RWPE2 (cell line): ENCODE measurements at regions not wholly inside any gene's neighbourhood (a gene's known extent, or its start where the extent isn't known, plus 50 kb on each side); places are given as distances from the start of the nearest gene placed in this dataset.

Experiments used
- ATAC-seq: fragments of 200-7000 bp; cut with Tn5 transposase; 3 replicates; pipeline ENCODE4 v1.9.1; 2021; ENCODE audit warnings: low read depth
- DNase-seq: peaks from one replicate; pipeline ENCODE4 v3.0.0-alpha.2; 2020; ENCODE audit warnings: low spot score
- H3K27ac ChIP-seq: fragments of 450-650 bp; 2 replicates; pipeline ENCODE4 v1.5.1; 2017; ENCODE audit warnings: mild to moderate bottlenecking; ENCODE audit not compliant: poor library complexity, severe bottlenecking
- H3K27me3 ChIP-seq: fragments of 250-450 bp; sonication (Bioruptor Pico); 2 replicates; pipeline ENCODE4 v1.5.1; 2021; ENCODE audit warnings: mild to moderate bottlenecking, moderate library complexity; ENCODE audit not compliant: insufficient read depth, poor library complexity, severe bottlenecking
- H3K36me3 ChIP-seq: fragments of 250-450 bp; sonication (Bioruptor Pico); 2 replicates; pipeline ENCODE4 v1.5.1; 2020; ENCODE audit warnings: low read depth, mild to moderate bottlenecking, moderate library complexity
- H3K4me1 ChIP-seq: fragments of 250-450 bp; sonication (Bioruptor Pico); 2 replicates; pipeline ENCODE4 v1.5.1; 2021; ENCODE audit warnings: mild to moderate bottlenecking, moderate library complexity; ENCODE audit not compliant: insufficient read depth, poor library complexity, severe bottlenecking
- H3K4me3 ChIP-seq: fragments of 250-450 bp; sonication (Bioruptor Pico); 2 replicates; pipeline ENCODE4 v1.5.1; 2021; ENCODE audit warnings: mild to moderate bottlenecking, moderate library complexity; ENCODE audit not compliant: severe bottlenecking
- H3K9me3 ChIP-seq: fragments of 250-450 bp; sonication (Bioruptor Pico); 2 replicates; pipeline ENCODE4 v1.5.1; 2021; ENCODE audit warnings: mild to moderate bottlenecking, moderate library complexity; ENCODE audit not compliant: severe bottlenecking
- CTCF ChIP-seq: fragments of 450-650 bp; IDR thresholded peaks from one replicate; pipeline ENCODE4 v1.5.1; 2017; ENCODE audit warnings: mild to moderate bottlenecking, moderate library complexity; ENCODE audit not compliant: poor library complexity, severe bottlenecking

DNA sequence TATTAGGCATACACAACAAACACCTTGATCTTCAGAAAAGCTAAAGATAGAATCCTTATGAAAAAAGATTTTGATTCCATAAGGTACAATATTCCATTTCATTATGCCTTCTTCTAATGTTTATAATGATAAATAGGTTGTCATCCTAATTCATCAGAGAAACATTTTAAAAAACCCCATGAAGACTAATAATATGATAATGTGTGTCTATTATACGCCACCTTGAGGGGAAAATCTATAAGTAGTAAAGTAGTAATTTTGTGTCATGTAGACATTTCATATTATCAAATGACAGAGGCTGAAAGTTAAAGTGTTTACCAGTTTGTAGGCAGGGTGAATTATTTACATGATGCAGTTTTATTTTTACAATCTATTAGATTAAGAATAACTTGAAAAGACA is 524.3 kb downstream of the GBE1 start:
- Histone ChIP-seq H3K27me3 (no peaks in the 10 kb centered on the region), H3K9me3 (no peaks in the 10 kb centered on the region), H3K27ac (no peak overlapping the region), H3K4me3 (no peak overlapping the region), H3K4me1 (no peaks in the 10 kb centered on the region), H3K36me3 (no peaks in the 10 kb centered on the region)
- DNase-seq (no peak), ATAC-seq (no peak)
- TF ChIP-seq CTCF: peak; percentile 21

- no peak overlapping the region for H3K4me3 ChIP-seq
- peaks cover 11% of the 10 kb centered on the region for H3K27me3 ChIP-seq
- peaks cover 10% of the 10 kb centered on the region for H3K4me1 ChIP-seq
- ATAC-seq: peak; percentile 64; the same call in 1 of the 3 replicates
- no peaks in the 10 kb centered on the region for H3K36me3 ChIP-seq
- H3K27ac ChIP-seq: no peak overlapping the region
- no peaks in the 10 kb centered on the region for H3K9me3 ChIP-seq
- DNase-seq: no peak
- peak; percentile 65 for TF ChIP-seq CTCF
Observed at GRCh38 chr3:81218023-81218422, 543.4 kb downstream of the GBE1 start.

- Histone ChIP-seq H3K4me1 (peaks cover 10% of the 10 kb centered on the region), H3K27ac (no peak overlapping the region), H3K27me3 (peaks cover 11% of the 10 kb centered on the region), H3K9me3 (no peaks in the 10 kb centered on the region), H3K4me3 (no peak overlapping the region), H3K36me3 (no peaks in the 10 kb centered on the region)
- ATAC-seq (no peak), DNase-seq (no peak)
- TF ChIP-seq CTCF: no peak
Observed at GRCh38 chr3:81217101-81217500, 544.3 kb downstream of the GBE1 start.

DNA sequence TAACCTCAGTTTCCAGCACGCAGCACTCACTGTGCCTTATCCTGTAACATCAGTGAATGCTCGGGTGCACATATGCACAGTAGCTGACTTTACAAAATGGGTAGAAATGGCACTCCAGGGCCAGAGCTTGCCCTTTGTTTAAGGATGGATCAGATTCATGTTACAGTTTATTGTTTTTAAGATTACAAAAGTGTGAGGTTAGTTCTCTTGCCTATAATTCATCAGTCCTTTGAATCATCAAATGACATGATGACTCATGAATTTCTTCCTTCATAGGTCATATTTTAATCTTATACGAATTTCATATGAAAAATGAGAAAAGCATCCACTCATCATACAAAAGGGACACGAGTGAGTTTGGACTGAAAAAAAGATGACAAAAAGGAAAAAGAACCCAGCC is 545.3 kb downstream of the GBE1 start:
- no peak for DNase-seq
- H3K4me1 ChIP-seq: peaks cover 10% of the 10 kb centered on the region
- no peak overlapping the region for H3K4me3 ChIP-seq
- no peak for TF ChIP-seq CTCF
- peaks cover 11% of the 10 kb centered on the region for H3K27me3 ChIP-seq
- H3K27ac ChIP-seq: no peak overlapping the region
- no peaks in the 10 kb centered on the region for H3K36me3 ChIP-seq
- ATAC-seq: peak; percentile 94
- no peaks in the 10 kb centered on the region for H3K9me3 ChIP-seq

DNA sequence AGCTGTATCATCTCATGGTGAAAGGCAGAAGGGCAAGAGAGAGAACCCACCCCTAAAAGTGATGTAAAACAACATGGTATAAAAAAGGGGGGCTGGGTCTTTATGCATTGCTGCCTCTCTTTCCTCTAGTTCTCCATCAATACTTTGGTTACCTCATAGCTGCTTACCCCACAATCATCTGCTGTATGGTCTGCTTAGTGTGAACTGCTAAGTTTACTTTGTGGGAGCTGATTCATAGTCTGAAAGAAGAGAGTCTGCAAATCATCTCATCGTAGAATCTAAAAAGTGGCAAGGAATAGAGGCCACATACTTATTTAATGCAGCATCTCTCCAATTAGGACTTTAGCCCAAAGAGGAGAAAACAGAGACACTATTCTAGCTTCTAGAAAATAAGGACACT is 546.8 kb downstream of the GBE1 start:
- H3K9me3 ChIP-seq: no peaks in the 10 kb centered on the region
- ATAC-seq (no peak), DNase-seq (no peak)
- H3K4me3 ChIP-seq: no peak overlapping the region
- no peaks in the 10 kb centered on the region for H3K36me3 ChIP-seq
- TF ChIP-seq CTCF: no peak
- H3K4me1 ChIP-seq: peaks cover 10% of the 10 kb centered on the region
- peaks cover 8% of the 10 kb centered on the region for H3K27me3 ChIP-seq
- H3K27ac ChIP-seq: no peak overlapping the region
